ENCODE measurements at regions not wholly inside any gene's neighbourhood (a gene's known extent, or its start where the extent isn't known, plus 50 kb on each side); places are given as distances from the start of the nearest gene placed in this dataset.

DNA sequence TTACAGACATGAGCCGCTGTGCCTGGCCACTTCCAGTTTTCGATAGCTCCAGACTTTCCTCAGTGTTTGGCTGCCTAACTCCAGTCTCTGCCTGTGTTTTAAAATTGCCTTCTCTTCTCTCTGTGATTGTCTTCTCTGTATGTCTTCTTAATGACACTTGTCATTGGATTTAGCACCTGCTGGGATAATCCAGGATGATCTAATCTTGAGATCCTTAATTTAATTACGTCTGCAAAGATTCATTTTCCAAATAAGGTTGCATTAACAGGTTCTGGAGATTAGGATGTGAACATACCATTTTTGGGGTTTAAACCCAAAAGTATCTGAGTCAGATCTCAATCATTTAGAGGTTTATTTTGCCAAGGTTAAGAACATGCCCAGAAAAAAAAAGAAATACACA, 222.2 kb upstream of the PDZRN3 start:
- no peaks in the 10 kb centered on the region for H3K4me1 ChIP-seq
- no peak overlapping the region for H3K4me3 ChIP-seq
- H3K27ac ChIP-seq: no peak overlapping the region
- no peaks in the 10 kb centered on the region for H3K9me3 ChIP-seq
- intact Hi-C loops (cut with DNase I): no loop called here
- H3K36me3 ChIP-seq: no peaks in the 10 kb centered on the region
- no peak for DNase-seq (ENCODE audit: extremely low spot score in 2 of 2)
- TF ChIP-seq POLR2A (IDR thresholded peaks at IDR 0.05): no peak
- TF ChIP-seq POLR2AphosphoS5 (IDR thresholded peaks at IDR 0.05; ENCODE audit: insufficient read depth in 1 of 2, low read depth in 1 of 2): no peak
- TF ChIP-seq, protein P1, sequence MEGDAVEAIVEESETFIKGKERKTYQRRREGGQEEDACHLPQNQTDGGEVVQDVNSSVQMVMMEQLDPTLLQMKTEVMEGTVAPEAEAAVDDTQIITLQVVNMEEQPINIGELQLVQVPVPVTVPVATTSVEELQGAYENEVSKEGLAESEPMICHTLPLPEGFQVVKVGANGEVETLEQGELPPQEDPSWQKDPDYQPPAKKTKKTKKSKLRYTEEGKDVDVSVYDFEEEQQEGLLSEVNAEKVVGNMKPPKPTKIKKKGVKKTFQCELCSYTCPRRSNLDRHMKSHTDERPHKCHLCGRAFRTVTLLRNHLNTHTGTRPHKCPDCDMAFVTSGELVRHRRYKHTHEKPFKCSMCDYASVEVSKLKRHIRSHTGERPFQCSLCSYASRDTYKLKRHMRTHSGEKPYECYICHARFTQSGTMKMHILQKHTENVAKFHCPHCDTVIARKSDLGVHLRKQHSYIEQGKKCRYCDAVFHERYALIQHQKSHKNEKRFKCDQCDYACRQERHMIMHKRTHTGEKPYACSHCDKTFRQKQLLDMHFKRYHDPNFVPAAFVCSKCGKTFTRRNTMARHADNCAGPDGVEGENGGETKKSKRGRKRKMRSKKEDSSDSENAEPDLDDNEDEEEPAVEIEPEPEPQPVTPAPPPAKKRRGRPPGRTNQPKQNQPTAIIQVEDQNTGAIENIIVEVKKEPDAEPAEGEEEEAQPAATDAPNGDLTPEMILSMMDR (IDR thresholded peaks at IDR 0.05): no peak
- H3K27me3 ChIP-seq: no peaks in the 10 kb centered on the region

DNA sequence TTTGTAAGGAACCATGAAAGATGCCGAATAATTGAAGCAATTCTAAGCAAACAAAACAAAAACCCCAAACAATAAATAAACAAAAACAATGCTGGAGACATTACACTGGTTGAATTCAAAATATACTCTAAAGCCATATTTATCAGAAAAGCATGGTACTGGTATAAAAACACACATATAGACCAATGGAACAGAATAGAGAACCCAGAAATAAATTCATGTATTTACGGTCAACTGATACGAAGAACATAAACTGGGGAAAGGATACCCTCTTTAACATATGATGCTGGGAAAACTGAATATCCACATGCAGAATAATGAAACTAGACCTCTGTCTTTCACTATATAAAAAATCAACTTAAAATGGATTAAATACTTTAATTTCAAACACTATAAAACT, 214.3 kb upstream of the PDZRN3 start:
- Histone ChIP-seq H3K9me3 (no peaks in the 10 kb centered on the region), H3K27me3 (no peaks in the 10 kb centered on the region), H3K4me3 (no peak overlapping the region), H3K4me1 (no peaks in the 10 kb centered on the region), H3K36me3 (no peaks in the 10 kb centered on the region), H3K27ac (no peak overlapping the region)
- intact Hi-C loops (cut with DNase I): no loop called here
- TF ChIP-seq, protein P1 (IDR thresholded peaks at IDR 0.05): no peak
- TF ChIP-seq POLR2AphosphoS5 (IDR thresholded peaks at IDR 0.05; ENCODE audit: insufficient read depth in 1 of 2, low read depth in 1 of 2) (no peak), POLR2A (IDR thresholded peaks at IDR 0.05) (no peak)
- no peak for DNase-seq (ENCODE audit: extremely low spot score in 2 of 2)

- TF ChIP-seq POLR2A (IDR thresholded peaks at IDR 0.05): no peak
- no peak for TF ChIP-seq POLR2AphosphoS5 (IDR thresholded peaks at IDR 0.05; ENCODE audit: insufficient read depth in 1 of 2, low read depth in 1 of 2)
- no peak overlapping the region for H3K4me3 ChIP-seq
- no peak overlapping the region for H3K27ac ChIP-seq
- no peaks in the 10 kb centered on the region for H3K27me3 ChIP-seq
- no peak for DNase-seq (ENCODE audit: extremely low spot score in 2 of 2)
- no peaks in the 10 kb centered on the region for H3K9me3 ChIP-seq
- intact Hi-C loops (cut with DNase I): no loop called here
- H3K4me1 ChIP-seq: no peaks in the 10 kb centered on the region
- H3K36me3 ChIP-seq: no peaks in the 10 kb centered on the region
Measured at GRCh38 chr3:73835945-73836344, 211.2 kb upstream of the PDZRN3 start.

GRCh38 chr3:73832426-73832825, 207.7 kb upstream of the PDZRN3 start:
- Histone ChIP-seq H3K4me3 (no peak overlapping the region), H3K4me1 (no peaks in the 10 kb centered on the region), H3K36me3 (no peaks in the 10 kb centered on the region), H3K27me3 (no peaks in the 10 kb centered on the region), H3K27ac (no peak overlapping the region), H3K9me3 (no peaks in the 10 kb centered on the region)
- intact Hi-C loops (cut with DNase I): no loop called here
- TF ChIP-seq POLR2A (IDR thresholded peaks at IDR 0.05) (no peak), POLR2AphosphoS5 (IDR thresholded peaks at IDR 0.05; ENCODE audit: insufficient read depth in 1 of 2, low read depth in 1 of 2) (no peak)
- TF ChIP-seq, protein P1 (IDR thresholded peaks at IDR 0.05): no peak
- DNase-seq (ENCODE audit: extremely low spot score in 2 of 2): no peak

- DNase-seq (ENCODE audit: extremely low spot score in 2 of 2): no peak
- Histone ChIP-seq H3K27me3 (no peaks in the 10 kb centered on the region), H3K9me3 (no peaks in the 10 kb centered on the region), H3K4me3 (no peak overlapping the region), H3K27ac (no peak overlapping the region), H3K36me3 (no peaks in the 10 kb centered on the region), H3K4me1 (no peaks in the 10 kb centered on the region)
- TF ChIP-seq POLR2A (IDR thresholded peaks at IDR 0.05) (no peak), POLR2AphosphoS5 (IDR thresholded peaks at IDR 0.05; ENCODE audit: insufficient read depth in 1 of 2, low read depth in 1 of 2) (no peak)
- TF ChIP-seq, protein P1 (IDR thresholded peaks at IDR 0.05): no peak
- intact Hi-C loops (cut with DNase I): no loop called here
Measured at GRCh38 chr3:73828348-73828747, 203.6 kb upstream of the PDZRN3 start.

Data from vagina (tissue), 2 donors.